Superior temporal gyrus (tissue), 1 donor: ENCODE measurements at regions not wholly inside any gene's neighbourhood (a gene's known extent, or its start where the extent isn't known, plus 50 kb on each side); places are given as distances from the start of the nearest gene placed in this dataset.

ENCODE experiments used
- DNase-seq: peaks from one replicate; pipeline ENCODE4 v3.0.0-alpha.2; 2016; ENCODE audit errors: extremely low spot score

DNA sequence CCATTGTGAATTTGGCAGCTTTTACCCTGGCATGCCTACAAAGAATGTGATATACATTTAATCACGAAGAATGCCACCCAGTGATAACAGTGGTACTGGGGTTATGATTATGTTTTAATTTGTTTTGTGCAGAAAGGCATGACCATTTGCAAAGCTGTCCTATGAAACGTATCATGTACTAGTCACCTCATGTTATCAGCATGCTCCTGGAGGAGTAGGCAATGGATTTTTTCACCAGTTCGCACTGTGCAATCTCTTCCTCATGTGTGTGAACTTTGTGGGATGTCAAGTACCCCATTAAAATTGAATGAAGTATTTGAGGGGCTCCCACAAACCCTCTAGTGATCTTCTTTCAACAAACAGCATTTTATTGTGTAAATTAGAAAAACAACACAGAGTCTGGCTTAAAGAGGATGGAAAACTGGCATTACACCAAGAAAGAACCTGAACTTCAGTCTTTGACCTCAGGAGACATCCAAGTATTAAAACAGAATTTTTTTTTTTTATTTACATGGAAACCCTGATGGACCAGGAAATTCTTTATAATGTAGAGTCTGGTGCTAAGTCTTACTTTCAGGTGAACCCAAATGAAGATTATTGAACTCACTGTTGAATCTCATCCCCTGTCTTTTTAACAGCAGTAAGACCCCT lies 200.6 kb upstream of the PGRMC2 start:
- no peak for DNase-seq

DNA sequence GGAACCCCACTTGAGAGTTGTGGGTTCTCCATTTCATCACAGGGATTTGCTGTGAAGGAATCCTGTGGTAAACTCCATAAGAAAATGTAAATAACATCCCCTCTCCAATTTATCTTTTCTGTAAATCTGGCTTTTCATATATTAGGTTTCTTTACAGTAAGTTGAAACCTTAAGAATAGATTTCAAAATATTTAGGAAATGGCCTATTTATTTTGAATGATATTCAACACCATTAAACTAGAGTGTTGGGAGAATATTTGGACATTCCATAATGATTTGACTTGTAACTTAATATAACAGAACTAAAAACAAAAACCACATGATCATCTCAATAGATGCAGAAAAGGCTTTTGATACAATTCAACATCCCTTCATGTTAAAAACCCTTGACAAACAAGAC lies 197.3 kb upstream of the PGRMC2 start:
- no peak for DNase-seq

DNA sequence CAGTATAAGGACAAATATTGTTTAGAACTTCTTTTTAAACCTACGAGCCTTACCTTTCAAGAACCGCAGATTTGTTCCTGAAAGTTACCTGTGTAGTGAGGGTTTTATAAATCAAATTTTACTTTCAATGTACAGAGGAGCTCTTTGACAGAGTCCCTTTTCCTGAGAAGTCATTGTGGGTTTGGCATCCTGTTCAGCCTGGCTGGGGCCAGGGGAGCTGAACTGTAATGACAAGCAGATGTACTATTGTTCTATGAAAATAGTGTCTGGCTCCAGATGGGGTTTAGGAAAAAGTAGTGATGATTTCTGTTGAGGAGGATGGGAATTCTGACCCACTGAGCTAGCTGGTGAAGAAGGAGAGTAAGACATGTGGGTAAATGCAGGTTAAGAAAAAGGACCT lies 196.2 kb upstream of the PGRMC2 start:
- DNase-seq: no peak

DNA sequence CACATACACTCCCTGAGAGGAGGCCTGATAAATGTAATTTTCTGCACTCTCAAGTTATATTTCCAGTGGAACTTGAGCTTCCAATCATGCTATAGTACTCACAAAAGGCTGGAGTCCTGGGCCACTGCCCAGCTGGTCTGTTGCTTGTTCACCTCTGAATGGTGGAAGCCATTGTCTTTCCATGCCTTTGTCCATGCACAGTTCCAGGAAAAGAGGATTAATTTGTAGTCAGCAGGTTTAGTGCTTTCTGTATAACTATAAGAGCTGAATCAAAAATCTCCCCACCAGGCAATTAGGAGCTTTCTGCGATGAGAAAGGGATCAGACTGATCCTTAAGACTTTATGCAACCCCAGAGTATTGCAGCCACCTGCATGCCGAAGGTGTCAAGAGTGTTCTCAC lies 195.4 kb upstream of the PGRMC2 start:
- no peak for DNase-seq

DNA sequence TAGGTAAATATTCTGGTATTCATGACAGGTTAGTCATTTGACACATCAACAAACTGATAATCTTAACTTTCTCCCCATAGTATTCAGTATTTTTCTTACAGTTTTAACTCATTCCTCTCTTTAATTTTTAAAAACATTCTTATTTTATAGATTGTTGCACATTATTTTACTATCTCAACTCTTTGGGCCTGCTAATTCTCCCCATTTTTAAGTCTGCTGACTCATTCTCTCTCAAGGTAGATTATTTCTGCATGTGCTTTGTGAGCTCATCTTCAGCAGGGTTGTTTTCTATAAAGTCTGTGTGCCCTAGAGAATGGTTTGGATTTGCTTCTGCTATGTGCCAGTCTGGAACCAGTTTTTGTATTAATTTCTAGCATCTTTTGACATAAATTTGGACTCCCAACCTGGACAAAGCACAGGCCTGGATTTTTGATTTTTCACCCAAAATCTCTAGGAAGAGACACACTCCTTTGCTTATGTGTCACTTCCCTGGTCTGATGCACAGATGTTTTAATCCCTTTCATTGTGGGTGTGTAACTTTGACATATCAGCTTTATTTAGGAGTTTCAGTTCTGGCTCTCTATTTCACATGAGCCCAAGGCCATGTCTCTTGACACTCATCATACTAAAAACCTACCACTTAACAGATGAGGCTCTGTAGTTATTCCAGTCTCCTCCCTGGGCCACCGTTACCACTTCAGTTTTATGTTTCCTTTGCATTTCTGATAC lies 194.3 kb upstream of the PGRMC2 start:
- DNase-seq: no peak

DNA sequence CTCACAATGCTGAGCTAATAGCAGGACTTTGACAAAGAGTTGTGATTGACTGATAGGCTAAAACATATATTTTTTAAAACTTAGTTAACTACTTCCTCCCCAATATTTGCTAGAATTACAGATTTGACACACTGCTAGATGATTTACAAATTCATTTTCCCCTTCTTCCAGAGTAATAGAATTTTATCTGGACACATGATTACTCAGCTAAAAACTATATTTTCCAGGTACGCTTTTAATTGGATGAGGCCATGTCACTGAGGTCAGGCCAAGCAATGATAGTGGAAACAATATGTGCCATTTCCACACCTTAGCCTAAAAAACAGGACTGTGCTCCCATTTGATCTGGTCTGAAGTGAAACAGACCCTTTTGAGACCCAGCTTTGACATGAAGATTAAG lies 193.3 kb upstream of the PGRMC2 start:
- DNase-seq: no peak

DNA sequence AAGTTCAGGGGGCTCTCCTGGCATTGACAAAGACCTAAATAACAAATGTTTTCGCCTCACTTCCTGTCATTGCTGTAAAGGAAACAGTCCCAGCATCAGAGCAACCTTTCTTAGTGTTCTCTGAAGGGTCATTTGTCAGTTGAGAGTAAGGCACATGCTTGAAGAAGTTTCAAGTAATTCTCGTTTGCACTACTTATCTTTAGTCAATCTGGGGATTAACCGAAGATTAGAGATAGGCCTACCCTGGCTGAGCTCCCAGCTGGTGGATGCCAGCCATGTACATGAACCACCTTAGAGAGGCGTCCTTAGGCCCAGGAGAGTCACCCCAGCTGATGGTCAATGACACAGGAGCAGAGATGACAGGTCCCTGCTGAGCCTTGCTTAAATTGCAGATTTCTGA lies 189.9 kb upstream of the PGRMC2 start:
- no peak for DNase-seq

DNA sequence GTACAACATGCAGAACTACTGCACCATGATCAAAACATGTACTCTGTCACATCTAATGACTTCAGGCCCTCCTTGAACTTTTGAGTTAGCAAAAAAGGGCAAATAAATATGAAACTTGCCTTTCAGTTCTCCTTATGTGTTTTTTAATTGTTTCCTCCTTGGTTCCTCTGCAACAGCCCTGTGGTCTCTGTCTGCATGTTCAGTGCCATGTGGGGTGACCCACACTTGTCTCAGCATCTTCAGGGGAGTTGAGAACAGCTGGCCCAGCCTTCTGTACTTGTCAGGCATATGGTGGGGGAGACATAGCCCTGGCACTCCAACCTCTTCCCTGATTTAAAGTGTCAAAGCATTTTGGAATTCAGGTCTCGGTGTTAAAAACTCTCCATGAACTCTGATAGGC lies 188.0 kb upstream of the PGRMC2 start:
- no peak for DNase-seq

DNA sequence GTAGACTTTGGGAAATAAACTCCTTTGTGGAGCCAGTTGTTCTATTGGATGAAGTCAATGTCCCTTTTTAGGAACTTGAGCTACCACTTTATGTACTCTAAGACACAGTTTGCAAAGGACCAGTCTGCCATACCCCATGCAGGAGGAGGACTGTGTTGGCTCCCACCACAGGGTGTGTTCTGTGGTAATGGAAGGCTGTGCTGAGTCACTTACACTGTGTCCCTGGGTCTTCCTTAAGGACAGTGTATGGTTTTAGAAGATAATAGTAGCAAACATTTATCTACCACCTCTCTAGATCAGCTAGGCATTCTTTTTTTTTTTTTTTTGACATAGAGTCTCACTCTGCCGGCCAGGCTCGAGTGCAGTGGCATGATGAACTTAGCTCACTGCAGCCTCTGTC lies 184.0 kb upstream of the PGRMC2 start:
- no peak for DNase-seq

DNA sequence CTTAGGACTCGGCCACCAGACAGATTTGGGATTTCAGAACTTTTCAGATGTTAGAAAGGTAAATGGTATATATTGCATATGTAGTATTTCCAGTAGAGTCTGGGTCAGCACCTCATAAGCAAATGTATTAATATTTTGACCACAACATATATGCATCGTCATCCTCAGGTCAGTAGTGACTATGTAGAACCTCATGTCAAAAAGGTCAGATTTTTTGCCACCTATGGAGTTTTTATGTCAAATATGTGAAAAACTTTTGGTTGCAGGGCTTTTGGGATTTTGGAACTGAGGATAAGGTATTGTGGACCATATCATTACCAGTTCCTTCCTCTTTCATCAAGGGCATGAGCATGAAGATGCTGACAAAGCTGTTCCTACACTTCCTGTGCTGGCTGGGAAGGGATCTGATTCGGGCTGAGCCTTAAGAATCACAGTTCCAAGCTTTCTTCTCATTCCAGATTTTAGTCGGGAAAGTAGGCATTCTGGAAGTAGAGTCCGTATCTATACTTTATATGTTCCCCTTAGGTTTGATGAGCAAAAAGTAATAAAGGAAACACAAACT lies 183.0 kb upstream of the PGRMC2 start:
- no peak for DNase-seq

DNA sequence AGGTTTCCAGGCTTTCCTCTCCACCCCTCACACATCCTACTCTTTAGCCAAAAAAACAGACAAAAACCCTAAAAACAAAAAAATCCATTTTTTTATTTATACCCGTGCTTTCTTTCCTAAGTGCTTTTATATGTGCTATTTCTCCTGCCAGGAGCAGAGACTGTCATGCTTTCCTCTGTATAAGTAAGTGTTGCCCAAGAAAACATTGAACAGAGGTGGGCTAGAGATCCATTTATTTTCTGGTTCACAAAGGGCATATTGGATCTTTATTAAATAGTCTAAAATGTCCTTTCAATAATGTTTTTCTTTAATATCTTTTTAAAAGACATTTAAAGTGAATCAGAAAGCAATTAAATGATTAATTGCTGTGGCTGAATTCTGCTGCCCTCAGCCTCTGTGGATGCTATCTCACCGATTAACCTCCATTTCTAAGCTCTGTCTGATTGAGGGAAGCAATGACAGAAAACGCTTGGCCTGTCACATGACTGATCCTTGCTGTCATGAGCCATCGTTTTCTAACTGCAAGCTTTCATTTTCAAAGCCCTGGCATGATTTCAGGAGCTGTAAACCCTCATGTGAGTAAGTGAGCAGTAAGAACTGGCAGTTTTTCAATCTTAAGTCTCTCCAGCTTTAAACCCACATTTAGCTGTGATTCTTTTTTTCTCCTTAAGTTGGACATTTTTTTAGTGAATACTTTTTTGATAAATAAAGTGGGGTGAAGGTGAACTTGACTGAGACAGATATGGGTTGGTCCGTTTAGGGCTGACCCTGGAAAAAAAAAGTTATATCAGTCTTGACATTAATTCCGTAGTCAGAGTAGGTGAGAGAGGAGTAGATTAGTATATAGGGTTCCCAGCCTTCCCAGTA lies 180.7 kb upstream of the PGRMC2 start:
- DNase-seq: peak; percentile 45

DNA sequence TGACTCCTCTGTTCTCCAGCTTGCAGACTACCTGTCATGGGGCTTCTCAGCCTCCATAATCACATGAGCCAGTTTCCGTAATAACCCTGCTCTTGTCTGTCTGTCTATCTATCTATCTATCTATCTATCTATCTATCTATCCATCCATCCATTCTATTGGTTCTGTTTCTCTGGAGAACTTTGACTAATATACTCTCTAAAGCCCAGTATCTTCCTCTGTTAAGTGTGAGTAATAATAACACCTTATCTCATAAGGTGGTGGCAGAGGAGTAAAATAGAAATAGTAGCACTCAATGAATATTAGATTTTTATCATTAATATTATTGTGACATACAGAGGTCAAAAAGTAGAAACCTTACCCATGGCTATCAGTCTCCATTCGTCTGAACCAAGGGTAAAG lies 177.9 kb upstream of the PGRMC2 start:
- DNase-seq: no peak

DNA sequence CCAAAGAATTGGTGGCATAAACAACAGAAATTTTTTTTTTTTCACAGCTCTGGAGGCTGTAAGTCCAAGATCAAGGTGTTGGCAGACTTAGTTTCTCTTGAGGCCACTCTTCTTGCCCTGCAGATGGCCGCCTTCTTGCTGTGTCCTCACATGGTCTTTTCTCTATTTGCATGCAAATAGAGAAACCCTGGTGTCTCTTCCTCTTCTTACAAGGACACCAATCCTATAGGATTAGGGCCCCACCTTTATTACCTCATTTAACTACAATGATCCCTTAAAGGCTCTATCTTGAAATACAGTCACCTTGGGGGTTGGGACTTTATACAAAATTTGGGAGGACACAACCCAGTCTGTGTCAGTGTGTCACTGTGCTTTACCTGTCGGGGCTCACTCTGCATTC lies 175.4 kb upstream of the PGRMC2 start:
- DNase-seq: no peak

DNA sequence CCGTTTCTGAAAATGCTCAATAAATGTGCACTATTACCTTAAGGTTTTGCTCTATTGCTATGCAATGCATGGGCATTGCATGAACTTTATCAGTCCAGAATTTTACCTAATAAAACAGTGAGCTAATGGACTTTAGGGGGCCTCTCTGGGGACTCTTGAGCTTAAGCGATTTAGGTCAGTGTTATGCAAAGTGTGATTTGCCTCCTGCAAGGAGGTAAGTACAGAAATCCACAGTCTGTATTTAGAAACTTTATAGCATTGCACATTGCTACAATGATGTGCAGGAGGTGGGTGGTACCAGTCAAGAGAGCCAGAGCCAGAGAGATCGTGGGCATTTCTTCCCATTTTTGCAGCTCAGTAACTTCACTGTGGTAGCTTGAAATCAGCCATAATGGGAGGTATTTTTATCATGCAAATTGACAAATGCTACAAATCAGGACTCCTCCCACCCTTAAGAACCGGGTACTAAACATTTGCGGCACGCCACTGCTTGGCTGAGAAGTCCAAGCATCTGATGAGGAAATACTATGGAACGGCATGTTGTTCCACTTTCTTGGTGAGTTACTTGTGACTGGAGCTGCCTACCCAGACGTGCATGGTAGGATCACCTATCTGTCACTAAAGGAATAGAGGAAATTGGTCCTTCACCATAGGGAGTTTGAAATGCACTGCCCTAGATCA lies 174.6 kb upstream of the PGRMC2 start:
- peak; percentile 47 for DNase-seq

DNA sequence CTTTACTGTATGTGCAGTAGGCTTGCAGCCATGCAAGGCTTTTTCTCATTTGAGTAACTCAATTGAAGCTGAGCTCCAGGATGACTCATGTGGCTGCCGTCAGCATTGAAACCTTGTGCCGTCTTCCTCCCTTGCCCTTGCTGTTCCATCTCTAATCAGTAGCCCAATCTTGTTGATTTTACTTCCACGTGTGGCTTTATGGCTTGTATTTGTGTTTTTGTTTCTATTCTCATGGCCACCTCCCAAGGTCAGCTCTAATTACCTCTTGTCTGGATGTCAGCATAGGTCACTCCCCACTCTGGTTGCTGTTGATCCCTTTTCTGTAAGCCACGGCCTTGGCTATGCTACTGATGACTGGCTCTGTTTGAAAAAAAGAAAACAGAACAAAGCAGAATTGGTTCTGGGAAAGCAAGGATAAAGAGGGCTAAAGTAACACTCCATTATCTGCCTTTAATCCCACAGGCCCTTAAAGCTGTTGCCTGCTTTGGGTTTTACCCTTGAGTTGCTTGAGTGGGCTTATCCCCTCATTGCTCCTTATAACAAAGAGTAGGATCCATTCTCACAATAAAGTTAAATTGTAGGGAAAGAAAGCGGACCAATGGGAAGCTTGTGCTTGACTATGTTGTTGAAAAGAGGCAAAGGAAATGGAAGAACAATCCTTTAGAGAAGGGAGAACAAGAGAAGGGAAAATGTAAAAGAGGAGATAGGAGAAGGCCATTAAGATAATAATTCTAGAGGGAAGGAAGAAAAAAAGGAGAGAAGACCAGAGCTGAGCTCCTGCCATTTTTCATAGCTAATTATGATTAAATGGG lies 173.9 kb upstream of the PGRMC2 start:
- no peak for DNase-seq

DNA sequence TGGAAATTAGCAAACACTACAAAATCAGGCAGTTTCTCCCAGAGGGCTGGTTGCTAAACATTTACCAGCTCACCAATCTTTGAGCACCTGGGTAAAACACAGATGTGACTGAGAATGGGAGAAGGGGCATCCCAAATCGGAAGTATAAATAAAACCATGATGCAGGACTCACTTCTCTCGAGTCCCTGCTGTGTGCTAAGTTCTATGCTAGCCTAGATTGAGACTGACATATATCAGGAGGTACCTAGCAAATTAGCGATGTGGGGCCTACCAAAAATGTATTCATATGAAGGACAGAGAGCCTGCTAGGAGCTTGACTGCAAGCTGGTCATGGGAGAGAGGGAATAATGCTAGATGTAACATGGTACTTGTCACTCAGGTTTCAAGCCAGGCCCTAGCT lies 171.9 kb upstream of the PGRMC2 start:
- DNase-seq: no peak

DNA sequence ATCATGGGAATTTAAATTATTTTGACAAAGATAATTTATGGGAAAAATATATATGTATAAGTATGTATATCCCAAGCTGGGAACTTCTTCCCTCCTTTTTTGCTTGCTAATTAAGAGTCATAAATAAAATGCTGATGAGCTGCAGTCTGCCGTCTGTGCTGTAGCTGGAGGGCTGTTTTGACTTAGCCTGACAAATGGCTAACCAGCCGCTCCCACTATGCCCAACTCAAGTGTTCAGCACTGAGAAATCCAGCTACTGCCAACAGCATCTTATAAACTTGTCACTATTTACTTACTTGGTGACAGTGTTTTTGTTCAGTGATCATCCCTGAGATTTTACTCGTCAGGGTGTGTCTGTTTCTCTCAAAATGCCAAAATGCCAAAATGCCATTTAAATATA lies 171.2 kb upstream of the PGRMC2 start:
- no peak for DNase-seq

DNA sequence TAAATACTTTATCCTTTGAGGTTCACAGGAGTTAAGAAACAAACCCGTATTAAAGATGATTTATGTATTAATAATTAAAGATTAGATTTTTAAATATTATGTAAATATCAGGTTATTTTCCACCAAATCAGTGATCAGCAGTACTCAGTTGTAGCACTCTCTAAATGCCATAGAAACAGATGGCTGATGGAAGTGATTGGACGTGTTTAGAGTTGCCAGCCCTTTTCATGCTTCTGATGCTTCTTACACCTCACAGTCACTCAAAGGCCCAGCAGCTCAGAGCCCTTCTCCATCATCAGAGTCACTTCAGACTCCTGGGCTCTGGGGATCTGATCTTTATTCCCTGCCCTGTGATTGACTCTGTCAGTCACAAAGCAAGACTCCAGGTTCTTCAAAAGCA lies 170.1 kb upstream of the PGRMC2 start:
- no peak for DNase-seq

DNA sequence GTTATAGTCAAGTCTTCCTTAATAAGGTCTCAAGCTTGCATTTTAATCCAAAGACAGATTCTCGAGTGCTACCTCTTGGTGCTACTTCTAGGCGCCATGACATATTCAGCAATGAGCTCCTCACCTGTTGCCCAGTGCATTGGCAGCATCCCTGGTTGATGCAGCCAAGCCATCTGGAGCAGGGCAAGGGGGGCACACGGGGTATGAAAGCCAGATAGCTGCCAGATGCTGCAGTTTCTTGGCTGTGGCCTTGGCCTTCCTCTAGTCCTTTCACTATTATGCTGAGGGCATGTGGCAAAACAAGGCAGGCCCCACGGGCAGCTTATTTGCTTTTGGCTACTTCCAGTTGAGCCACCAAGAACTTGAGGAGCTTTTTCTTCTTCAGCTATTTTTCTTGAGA lies 168.6 kb upstream of the PGRMC2 start:
- DNase-seq: no peak

DNA sequence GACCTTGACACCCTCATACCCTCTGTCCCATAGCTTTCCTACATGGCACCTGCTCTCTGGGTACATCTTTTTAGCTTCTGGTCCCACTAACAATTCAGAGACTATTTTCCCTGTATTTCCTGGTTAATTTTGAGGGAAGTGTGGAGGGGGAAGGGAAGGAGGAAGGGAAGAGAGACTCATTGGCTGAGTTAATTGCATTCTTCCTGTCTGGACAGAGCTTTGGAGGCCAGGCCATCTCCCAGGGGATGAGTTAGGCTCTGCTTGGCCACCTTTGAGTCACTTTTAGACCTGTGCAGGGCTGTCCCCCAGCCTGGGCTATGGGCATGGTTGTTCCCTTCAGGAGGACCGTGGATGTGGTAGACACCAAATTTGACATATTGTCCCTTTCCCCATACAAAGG lies 167.9 kb upstream of the PGRMC2 start:
- no peak for DNase-seq

DNA sequence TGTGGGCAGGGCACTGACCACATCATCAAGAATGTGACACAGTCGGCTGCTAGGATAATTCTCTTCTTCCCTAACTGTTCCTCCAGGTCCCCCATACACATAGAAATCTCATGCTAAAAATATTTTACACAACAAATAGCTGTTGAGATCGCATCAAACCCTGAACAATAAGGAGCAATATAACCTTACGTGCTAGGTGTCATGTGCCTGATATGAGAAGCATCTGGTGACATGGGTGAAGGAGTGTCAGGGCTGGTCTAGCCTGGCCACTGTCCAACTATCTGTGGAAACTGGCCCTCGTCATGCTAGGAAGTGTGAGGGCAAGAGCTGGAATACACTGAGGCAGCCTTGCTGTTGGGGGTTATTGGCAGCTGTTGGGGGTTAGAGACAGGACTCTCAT lies 167.3 kb upstream of the PGRMC2 start:
- DNase-seq: no peak
